Suprapubic skin (tissue), 4 donors: ENCODE measurements at regions not wholly inside any gene's neighbourhood (a gene's known extent, or its start where the extent isn't known, plus 50 kb on each side); places are given as distances from the start of the nearest gene placed in this dataset.

Experiments
- DNase-seq, 2 donors: peaks; one replicate each; pipeline ENCODE4 v3.0.0-alpha.2; 2019; ENCODE audit warnings: low spot score in 2 of 2
- H3K27ac ChIP-seq: fragments of 200-600 bp; sonication (generic); one replicate; pipeline ENCODE4 v1.5.1; 2019
- H3K27me3 ChIP-seq: fragments of 200-600 bp; sonication (generic); one replicate; pipeline ENCODE4 v1.5.1; 2019
- H3K36me3 ChIP-seq: fragments of 200-600 bp; sonication (generic); one replicate; pipeline ENCODE4 v1.5.1; 2019
- H3K4me1 ChIP-seq: fragments of 200-600 bp; sonication (generic); one replicate; pipeline ENCODE4 v1.5.1; 2019
- H3K4me3 ChIP-seq: fragments of 200-600 bp; sonication (generic); one replicate; pipeline ENCODE4 v1.5.1; 2019; ENCODE audit warnings: mild to moderate bottlenecking
- H3K9me3 ChIP-seq: fragments of 200-600 bp; sonication (generic); one replicate; pipeline ENCODE4 v1.5.1; 2019
- CTCF ChIP-seq, 2 donors: fragments of 200-600 bp in 1 of 2; fragments of 450-650 bp in 1 of 2; sonication (generic) in 1 of 2; IDR thresholded peaks; one replicate each; pipeline ENCODE4 v1.5.1; 2016 to 2019; ENCODE audit warnings: antibody characterized with exemption in 2 of 2, mild to moderate bottlenecking in 1 of 2, moderate library complexity in 1 of 2
- EP300 ChIP-seq: sonication (generic); formaldehyde crosslinking; IDR thresholded peaks from one replicate; pipeline ENCODE4 v1.6.1; 2017; ENCODE audit warnings: antibody characterized with exemption
- POLR2A ChIP-seq, 2 donors: fragments of 450-650 bp; IDR thresholded peaks; one replicate each; pipeline ENCODE4 v1.6.1; 2017; ENCODE audit warnings: antibody characterized with exemption in 2 of 2, mild to moderate bottlenecking in 2 of 2, moderate library complexity in 2 of 2
- POLR2AphosphoS5 ChIP-seq, 3 donors: sonication (generic); formaldehyde crosslinking; IDR thresholded peaks; one replicate each; pipeline ENCODE4 v1.6.1; 2017; ENCODE audit warnings: antibody characterized with exemption in 3 of 3
- WGBS: methylation state at CpG from one replicate; pipeline ENCODE4 v1.1.5; 2018; 5-methylcytosine and 5-hydroxymethylcytosine counted together

GRCh38 chr6:91961236-91961635, 1374.4 kb upstream of the MAP3K7 start:
- TF ChIP-seq POLR2AphosphoS5 (IDR thresholded peaks at IDR 0.05) (no peak), POLR2A (IDR thresholded peaks at IDR 0.05) (no peak), CTCF (IDR thresholded peaks at IDR 0.05) (no peak), EP300 (no peak)
- H3K36me3 ChIP-seq = no peaks in the 10 kb centered on the region
- no peak overlapping the region for H3K27ac ChIP-seq
- DNase-seq = no peak
- no peaks in the 10 kb centered on the region for H3K27me3 ChIP-seq
- H3K9me3 ChIP-seq = peaks cover 4% of the 10 kb centered on the region
- no peaks in the 10 kb centered on the region for H3K4me1 ChIP-seq
- no peak overlapping the region for H3K4me3 ChIP-seq
- 90% methylated on average over 3 of the region's 3 CpGs for WGBS

GRCh38 chr6:91941838-91942237, 1355.0 kb upstream of the MAP3K7 start:
- Histone ChIP-seq H3K36me3 (no peaks in the 10 kb centered on the region), H3K27ac (no peak overlapping the region), H3K27me3 (no peaks in the 10 kb centered on the region), H3K4me3 (no peak overlapping the region), H3K4me1 (no peaks in the 10 kb centered on the region), H3K9me3 (no peaks in the 10 kb centered on the region)
- DNase-seq = no peak
- WGBS = 87% methylated on average over 2 of the region's 2 CpGs
- TF ChIP-seq POLR2A (IDR thresholded peaks at IDR 0.05) (no peak), POLR2AphosphoS5 (IDR thresholded peaks at IDR 0.05) (no peak)

GRCh38 chr6:91940801-91941200, 1353.9 kb upstream of the MAP3K7 start:
- WGBS = 90% methylated on average over 1 of the region's 1 CpG
- Histone ChIP-seq H3K4me1 (no peaks in the 10 kb centered on the region), H3K4me3 (no peak overlapping the region), H3K36me3 (no peaks in the 10 kb centered on the region), H3K9me3 (no peaks in the 10 kb centered on the region), H3K27ac (no peak overlapping the region), H3K27me3 (no peaks in the 10 kb centered on the region)
- no peak for DNase-seq
- TF ChIP-seq EP300 (no peak), POLR2AphosphoS5 (IDR thresholded peaks at IDR 0.05) (no peak), POLR2A (IDR thresholded peaks at IDR 0.05) (no peak), CTCF (IDR thresholded peaks at IDR 0.05) (no peak)

GRCh38 chr6:91926827-91927226, 1340.0 kb upstream of the MAP3K7 start:
- Histone ChIP-seq H3K4me1 (no peaks in the 10 kb centered on the region), H3K27ac (no peak overlapping the region), H3K27me3 (no peaks in the 10 kb centered on the region), H3K9me3 (no peaks in the 10 kb centered on the region), H3K4me3 (no peak overlapping the region), H3K36me3 (no peaks in the 10 kb centered on the region)
- TF ChIP-seq POLR2A (IDR thresholded peaks at IDR 0.05) = no peak
- no peak for TF ChIP-seq EP300
- WGBS = 98% methylated on average over 15 of the region's 15 CpGs
- DNase-seq = no peak

GRCh38 chr6:91926361-91926760, 1339.5 kb upstream of the MAP3K7 start:
- Histone ChIP-seq H3K9me3 (no peaks in the 10 kb centered on the region), H3K36me3 (no peaks in the 10 kb centered on the region), H3K27ac (no peak overlapping the region), H3K4me1 (no peaks in the 10 kb centered on the region), H3K4me3 (no peak overlapping the region), H3K27me3 (no peaks in the 10 kb centered on the region)
- no peak for DNase-seq
- 86% methylated on average over 10 of the region's 10 CpGs for WGBS
- TF ChIP-seq POLR2A (IDR thresholded peaks at IDR 0.05) (no peak), EP300 (no peak), CTCF (IDR thresholded peaks at IDR 0.05) (no peak), POLR2AphosphoS5 (IDR thresholded peaks at IDR 0.05) (no peak)

DNA sequence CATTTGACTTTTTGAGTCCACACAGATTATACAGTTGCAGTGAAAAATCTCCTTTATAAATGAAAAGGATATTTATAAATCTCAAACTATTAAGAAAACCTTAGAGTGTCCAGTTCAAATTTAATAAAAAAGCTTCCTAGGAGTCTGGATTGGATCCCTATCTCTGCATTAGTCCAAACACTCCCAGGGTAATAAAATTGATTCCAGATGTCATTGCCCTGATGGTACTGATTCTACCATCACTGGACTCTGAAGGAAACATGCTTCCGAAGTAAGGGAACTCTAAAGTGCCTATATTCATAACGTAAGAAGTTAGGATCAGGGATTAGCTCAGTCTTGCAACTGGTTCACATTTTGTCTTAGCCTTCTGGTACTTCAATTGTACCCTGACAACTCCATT, 1325.1 kb upstream of the MAP3K7 start:
- no peak overlapping the region for H3K4me3 ChIP-seq
- no peaks in the 10 kb centered on the region for H3K36me3 ChIP-seq
- H3K4me1 ChIP-seq = no peaks in the 10 kb centered on the region
- no peak for DNase-seq
- H3K9me3 ChIP-seq = peaks cover 6% of the 10 kb centered on the region
- no peak for TF ChIP-seq POLR2AphosphoS5 (IDR thresholded peaks at IDR 0.05)
- H3K27me3 ChIP-seq = no peaks in the 10 kb centered on the region
- H3K27ac ChIP-seq = no peak overlapping the region
- WGBS = 76% methylated on average over 2 of the region's 2 CpGs

GRCh38 chr6:91904586-91905164, 1317.8 kb upstream of the MAP3K7 start:
- WGBS = 64% methylated on average over 4 of the region's 4 CpGs
- Histone ChIP-seq H3K9me3 (peaks cover 8% of the 10 kb centered on the region), H3K27ac (no peak overlapping the region), H3K36me3 (no peaks in the 10 kb centered on the region), H3K4me3 (no peak overlapping the region), H3K27me3 (no peaks in the 10 kb centered on the region), H3K4me1 (no peaks in the 10 kb centered on the region)
- TF ChIP-seq CTCF (IDR thresholded peaks at IDR 0.05) = no peak
- TF ChIP-seq EP300 = no peak
- no peak for TF ChIP-seq POLR2AphosphoS5 (IDR thresholded peaks at IDR 0.05)
- no peak for TF ChIP-seq POLR2A (IDR thresholded peaks at IDR 0.05)
- no peak for DNase-seq
